HEK293 (cell line): ENCODE measurements at regions not wholly inside any gene's neighbourhood (a gene's known extent, or its start where the extent isn't known, plus 50 kb on each side); places are given as distances from the start of the nearest gene placed in this dataset.

ENCODE experiments used
- CTCF ChIA-PET: fragments of 350-600 bp; formaldehyde crosslinking; extraction: SDS; loops from one replicate; lab custom pipeline; 2021; ENCODE audit warnings: antibody characterized with exemption; lab: Yijun Ruan, JAX
- POLR2A ChIA-PET: fragments of 300-600 bp; formaldehyde crosslinking; extraction: SDS; loops from one replicate; lab custom pipeline; 2020; ENCODE audit warnings: antibody characterized with exemption, inconsistent platforms; lab: Yijun Ruan, JAX
- H3K27ac ChIP-seq: fragments of 200-500 bp; sonication (Bioruptor generic); 2 replicates; pipeline ENCODE4 v1.5.1; 2014; ENCODE audit warnings: low read depth, low read length, control low read depth, inconsistent platforms; ENCODE audit errors: extremely low read depth
- H3K36me3 ChIP-seq, 2 experiments: fragments of 200-500 bp in 1 of 2; sonication (Bioruptor generic) in 1 of 2; 1 replicate in 1 of 2; 2 replicates in 1 of 2; pipeline ENCODE4 v1.5.1; 2014 to 2017; ENCODE audit warnings: inconsistent platforms in 2 of 2, low read length in 2 of 2; ENCODE audit not compliant: control insufficient read depth in 2 of 2, insufficient read depth in 1 of 2
- H3K4me1 ChIP-seq: fragments of 200-500 bp; sonication (Bioruptor generic); 2 replicates; pipeline ENCODE4 v1.5.1; 2014; ENCODE audit warnings: mild to moderate bottlenecking, low read length, inconsistent platforms; ENCODE audit not compliant: control insufficient read depth, insufficient read depth
- H3K4me3 ChIP-seq: 2 replicates; pipeline ENCODE4 v1.5.1; 2011; ENCODE audit warnings: low read depth, mild to moderate bottlenecking, control low read depth, low read length, moderate library complexity
- H3K9me3 ChIP-seq: fragments of 200-500 bp; sonication (Bioruptor generic); 2 replicates; pipeline ENCODE4 v1.5.1; 2014; ENCODE audit warnings: low read depth, low read length, inconsistent platforms; ENCODE audit not compliant: control insufficient read depth, insufficient read depth
- MEIS1 ChIP-seq: sonication (generic); formaldehyde crosslinking; IDR thresholded peaks from 2 replicates; pipeline ENCODE4 v1.8.1; 2022; ENCODE audit warnings: missing genetic modification reagents, mild to moderate bottlenecking, borderline replicate concordance
- MZF1 ChIP-seq: fragments of 450-650 bp; formaldehyde crosslinking; IDR thresholded peaks from 2 replicates; pipeline ENCODE4 v1.5.1; 2017; ENCODE audit warnings: missing biosample characterization, missing genetic modification characterization, borderline replicate concordance
- PATZ1 ChIP-seq: fragments of 450-650 bp; formaldehyde crosslinking; IDR thresholded peaks from 2 replicates; pipeline ENCODE4 v1.5.1; 2016; ENCODE audit warnings: missing biosample characterization, missing genetic modification characterization
- YY1 ChIP-seq: fragments of 450-650 bp; formaldehyde crosslinking; IDR thresholded peaks from 2 replicates; pipeline ENCODE4 v1.5.1; 2018; ENCODE audit warnings: missing biosample characterization, missing genetic modification characterization
- ZBTB48 ChIP-seq: fragments of 450-650 bp; formaldehyde crosslinking; IDR thresholded peaks from 2 replicates; pipeline ENCODE4 v1.5.1; 2016; ENCODE audit warnings: missing biosample characterization, missing genetic modification characterization
- ZIC2 ChIP-seq: fragments of 450-650 bp; formaldehyde crosslinking; IDR thresholded peaks from 2 replicates; pipeline ENCODE4 v1.5.1; 2016; ENCODE audit warnings: missing biosample characterization, missing genetic modification characterization
- ZNF10 ChIP-seq: fragments of 450-650 bp; formaldehyde crosslinking; IDR thresholded peaks from 2 replicates; pipeline ENCODE4 v1.5.1; 2017; ENCODE audit warnings: missing biosample characterization, missing genetic modification characterization
- ZNF138 ChIP-seq: fragments of 450-650 bp; formaldehyde crosslinking; IDR thresholded peaks from 2 replicates; pipeline ENCODE4 v1.5.1; 2016; ENCODE audit warnings: missing biosample characterization, missing genetic modification characterization, borderline replicate concordance
- ZNF16 ChIP-seq: fragments of 450-650 bp; formaldehyde crosslinking; IDR thresholded peaks from 2 replicates; pipeline ENCODE4 v1.5.1; 2016; ENCODE audit warnings: low read depth, missing biosample characterization, missing genetic modification characterization
- ZNF214 ChIP-seq: fragments of 450-650 bp; formaldehyde crosslinking; IDR thresholded peaks from 2 replicates; pipeline ENCODE4 v1.5.1; 2017; ENCODE audit warnings: missing biosample characterization, mild to moderate bottlenecking, missing genetic modification characterization, borderline replicate concordance
- ZNF521 ChIP-seq: fragments of 450-650 bp; formaldehyde crosslinking; IDR thresholded peaks from 2 replicates; pipeline ENCODE4 v1.5.1; 2017; ENCODE audit warnings: missing biosample characterization, mild to moderate bottlenecking, missing genetic modification characterization
- ZNF626 ChIP-seq: fragments of 450-650 bp; sonication (Bioruptor Pico); formaldehyde crosslinking; IDR thresholded peaks from 2 replicates; pipeline ENCODE4 v1.5.1; 2018; ENCODE audit warnings: missing biosample characterization, missing genetic modification characterization, inconsistent platforms
- ZNF747 ChIP-seq: fragments of 450-650 bp; formaldehyde crosslinking; IDR thresholded peaks from 2 replicates; pipeline ENCODE4 v1.5.1; 2016; ENCODE audit warnings: missing biosample characterization, missing genetic modification characterization
- ZNF76 ChIP-seq: fragments of 450-650 bp; formaldehyde crosslinking; IDR thresholded peaks from 2 replicates; pipeline ENCODE4; 2016; ENCODE audit warnings: low read depth, missing biosample characterization, missing genetic modification characterization, borderline replicate concordance
- ZNF837 ChIP-seq: fragments of 450-650 bp; formaldehyde crosslinking; IDR thresholded peaks from 2 replicates; pipeline ENCODE4 v1.5.1; 2016; ENCODE audit warnings: missing biosample characterization, missing genetic modification characterization
- ZXDB ChIP-seq: fragments of 450-650 bp; formaldehyde crosslinking; IDR thresholded peaks from 2 replicates; pipeline ENCODE4 v1.5.1; 2016; ENCODE audit warnings: missing biosample characterization, missing genetic modification characterization
- TF ChIP-seq, protein P1 (sequence below): IDR thresholded peaks from 2 replicates; pipeline ENCODE4 v1.6.1; 2011; ENCODE audit warnings: mild to moderate bottlenecking, low read depth, low read length, borderline replicate concordance
- TF ChIP-seq, protein P2 (sequence below): fragments of 450-650 bp; formaldehyde crosslinking; IDR thresholded peaks from 2 replicates; pipeline ENCODE4 v1.5.1; 2016; ENCODE audit warnings: missing biosample characterization, missing genetic modification characterization
- TF ChIP-seq, protein P3 (sequence below): fragments of 450-650 bp; formaldehyde crosslinking; IDR thresholded peaks from 2 replicates; pipeline ENCODE4 v1.5.1; 2016; ENCODE audit warnings: missing biosample characterization, missing genetic modification characterization
- TF ChIP-seq, protein P4 (sequence below): fragments of 450-650 bp; formaldehyde crosslinking; IDR thresholded peaks from 2 replicates; pipeline ENCODE4 v1.5.1; 2016; ENCODE audit warnings: missing biosample characterization, missing genetic modification characterization
- TF ChIP-seq, protein P5 (sequence below): fragments of 450-650 bp; formaldehyde crosslinking; IDR thresholded peaks from 2 replicates; pipeline ENCODE4 v1.5.1; 2016; ENCODE audit warnings: missing biosample characterization, missing genetic modification characterization

- ChIA-PET POLR2A (no interaction called here), CTCF (interaction anchor here (0.7 kb wide), 1 partner anchor 127 kb away, joined by 4 read pairs; no protein-coding TSS in a partner anchor)
- no peaks in the 10 kb centered on the region for H3K4me1 ChIP-seq
- no peaks in the 10 kb centered on the region for H3K36me3 ChIP-seq
- H3K9me3 ChIP-seq: no peaks in the 10 kb centered on the region
- H3K4me3 ChIP-seq: no peak overlapping the region
- no peak for TF ChIP-seq PATZ1 (tag by site-specific recombination)
- no peak for TF ChIP-seq ZBTB48 (tag by site-specific recombination)
- TF ChIP-seq ZNF16 (tag by site-specific recombination): no peak
- TF ChIP-seq, protein P1, sequence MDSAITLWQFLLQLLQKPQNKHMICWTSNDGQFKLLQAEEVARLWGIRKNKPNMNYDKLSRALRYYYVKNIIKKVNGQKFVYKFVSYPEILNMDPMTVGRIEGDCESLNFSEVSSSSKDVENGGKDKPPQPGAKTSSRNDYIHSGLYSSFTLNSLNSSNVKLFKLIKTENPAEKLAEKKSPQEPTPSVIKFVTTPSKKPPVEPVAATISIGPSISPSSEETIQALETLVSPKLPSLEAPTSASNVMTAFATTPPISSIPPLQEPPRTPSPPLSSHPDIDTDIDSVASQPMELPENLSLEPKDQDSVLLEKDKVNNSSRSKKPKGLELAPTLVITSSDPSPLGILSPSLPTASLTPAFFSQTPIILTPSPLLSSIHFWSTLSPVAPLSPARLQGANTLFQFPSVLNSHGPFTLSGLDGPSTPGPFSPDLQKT: no peak
- TF ChIP-seq, protein P2, sequence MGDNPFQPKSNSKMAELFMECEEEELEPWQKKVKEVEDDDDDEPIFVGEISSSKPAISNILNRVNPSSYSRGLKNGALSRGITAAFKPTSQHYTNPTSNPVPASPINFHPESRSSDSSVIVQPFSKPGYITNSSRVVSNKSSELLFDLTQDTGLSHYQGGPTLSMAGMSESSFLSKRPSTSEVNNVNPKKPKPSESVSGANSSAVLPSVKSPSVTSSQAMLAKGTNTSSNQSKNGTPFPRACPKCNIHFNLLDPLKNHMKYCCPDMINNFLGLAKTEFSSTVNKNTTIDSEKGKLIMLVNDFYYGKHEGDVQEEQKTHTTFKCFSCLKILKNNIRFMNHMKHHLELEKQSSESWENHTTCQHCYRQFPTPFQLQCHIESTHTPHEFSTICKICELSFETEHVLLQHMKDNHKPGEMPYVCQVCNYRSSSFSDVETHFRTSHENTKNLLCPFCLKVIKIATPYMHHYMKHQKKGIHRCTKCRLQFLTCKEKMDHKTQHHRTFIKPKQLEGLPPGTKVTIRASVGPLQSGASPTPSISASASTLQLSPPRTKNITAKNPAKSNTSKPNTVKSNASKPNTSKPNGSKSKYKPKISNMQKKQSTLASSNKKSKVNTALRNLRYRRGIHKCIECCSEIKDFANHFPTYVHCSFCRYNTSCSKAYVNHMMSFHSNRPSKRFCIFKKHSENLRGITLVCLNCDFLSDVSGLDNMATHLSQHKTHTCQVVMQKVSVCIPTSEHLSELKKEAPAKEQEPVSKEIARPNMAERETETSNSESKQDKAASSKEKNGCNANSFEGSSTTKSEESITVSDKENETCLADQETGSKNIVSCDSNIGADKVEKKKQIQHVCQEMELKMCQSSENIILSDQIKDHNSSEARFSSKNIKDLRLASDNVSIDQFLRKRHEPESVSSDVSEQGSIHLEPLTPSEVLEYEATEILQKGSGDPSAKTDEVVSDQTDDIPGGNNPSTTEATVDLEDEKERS: no peak
- no peak for TF ChIP-seq ZNF626 (tag by site-specific recombination)
- H3K27ac ChIP-seq: no peak overlapping the region
Observed at GRCh38 chr7:41578700-41579099, 124.2 kb downstream of the INHBA start.

- no peaks in the 10 kb centered on the region for H3K36me3 ChIP-seq
- H3K27ac ChIP-seq: no peak overlapping the region
- TF ChIP-seq ZNF214 (no peak), MEIS1 (CRISPR knock-in tag) (no peak), ZNF76 (tag by site-specific recombination) (no peak), ZNF521 (tag by site-specific recombination) (no peak)
- ChIA-PET CTCF (no interaction called here), POLR2A (no interaction called here)
- no peaks in the 10 kb centered on the region for H3K9me3 ChIP-seq
- H3K4me1 ChIP-seq: no peaks in the 10 kb centered on the region
- no peak overlapping the region for H3K4me3 ChIP-seq
Observed at GRCh38 chr7:41576166-41576565, 126.7 kb downstream of the INHBA start.

DNA sequence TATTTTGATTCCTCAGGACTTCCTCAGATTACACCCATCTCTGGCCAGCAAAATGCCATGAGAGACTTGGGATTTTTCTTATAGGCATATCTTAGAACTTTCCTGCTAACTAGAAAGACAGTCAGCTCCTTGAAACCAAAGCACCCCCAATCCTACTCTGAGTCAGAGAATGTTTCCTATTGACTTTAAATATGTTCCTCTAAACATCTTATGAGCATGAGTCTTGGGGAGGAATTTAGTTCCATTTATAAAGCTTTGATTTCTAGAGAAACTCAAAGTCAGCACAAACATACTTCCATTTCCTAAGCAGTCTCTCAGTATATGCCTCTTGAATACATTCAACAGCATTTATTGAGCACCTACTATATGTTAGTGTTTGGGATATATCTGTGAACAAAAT is 128.5 kb downstream of the INHBA start:
- no peak overlapping the region for H3K27ac ChIP-seq
- TF ChIP-seq, protein P3, sequence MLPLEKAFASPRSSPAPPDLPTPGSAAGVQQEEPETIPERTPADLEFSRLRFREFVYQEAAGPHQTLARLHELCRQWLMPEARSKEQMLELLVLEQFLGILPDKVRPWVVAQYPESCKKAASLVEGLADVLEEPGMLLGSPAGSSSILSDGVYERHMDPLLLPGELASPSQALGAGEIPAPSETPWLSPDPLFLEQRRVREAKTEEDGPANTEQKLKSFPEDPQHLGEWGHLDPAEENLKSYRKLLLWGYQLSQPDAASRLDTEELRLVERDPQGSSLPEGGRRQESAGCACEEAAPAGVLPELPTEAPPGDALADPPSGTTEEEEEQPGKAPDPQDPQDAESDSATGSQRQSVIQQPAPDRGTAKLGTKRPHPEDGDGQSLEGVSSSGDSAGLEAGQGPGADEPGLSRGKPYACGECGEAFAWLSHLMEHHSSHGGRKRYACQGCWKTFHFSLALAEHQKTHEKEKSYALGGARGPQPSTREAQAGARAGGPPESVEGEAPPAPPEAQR (tag by site-specific recombination): no peak
- TF ChIP-seq, protein P4, sequence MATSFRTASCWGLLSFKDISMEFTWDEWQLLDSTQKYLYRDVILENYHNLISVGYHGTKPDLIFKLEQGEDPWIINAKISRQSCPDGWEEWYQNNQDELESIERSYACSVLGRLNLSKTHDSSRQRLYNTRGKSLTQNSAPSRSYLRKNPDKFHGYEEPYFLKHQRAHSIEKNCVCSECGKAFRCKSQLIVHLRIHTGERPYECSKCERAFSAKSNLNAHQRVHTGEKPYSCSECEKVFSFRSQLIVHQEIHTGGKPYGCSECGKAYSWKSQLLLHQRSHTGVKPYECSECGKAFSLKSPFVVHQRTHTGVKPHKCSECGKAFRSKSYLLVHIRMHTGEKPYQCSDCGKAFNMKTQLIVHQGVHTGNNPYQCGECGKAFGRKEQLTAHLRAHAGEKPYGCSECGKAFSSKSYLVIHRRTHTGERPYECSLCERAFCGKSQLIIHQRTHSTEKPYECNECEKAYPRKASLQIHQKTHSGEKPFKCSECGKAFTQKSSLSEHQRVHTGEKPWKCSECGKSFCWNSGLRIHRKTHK (tag by site-specific recombination): no peak
- TF ChIP-seq, protein P5, sequence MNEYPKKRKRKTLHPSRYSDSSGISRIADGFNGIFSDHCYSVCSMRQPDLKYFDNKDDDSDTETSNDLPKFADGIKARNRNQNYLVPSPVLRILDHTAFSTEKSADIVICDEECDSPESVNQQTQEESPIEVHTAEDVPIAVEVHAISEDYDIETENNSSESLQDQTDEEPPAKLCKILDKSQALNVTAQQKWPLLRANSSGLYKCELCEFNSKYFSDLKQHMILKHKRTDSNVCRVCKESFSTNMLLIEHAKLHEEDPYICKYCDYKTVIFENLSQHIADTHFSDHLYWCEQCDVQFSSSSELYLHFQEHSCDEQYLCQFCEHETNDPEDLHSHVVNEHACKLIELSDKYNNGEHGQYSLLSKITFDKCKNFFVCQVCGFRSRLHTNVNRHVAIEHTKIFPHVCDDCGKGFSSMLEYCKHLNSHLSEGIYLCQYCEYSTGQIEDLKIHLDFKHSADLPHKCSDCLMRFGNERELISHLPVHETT: no peak
- TF ChIP-seq YY1 (tag by site-specific recombination): no peak
- no peak for TF ChIP-seq ZIC2 (tag by site-specific recombination)
- no peak for TF ChIP-seq ZNF747 (tag by site-specific recombination)
- TF ChIP-seq ZNF837: no peak
- TF ChIP-seq ZXDB (tag by site-specific recombination): no peak
- no peak for TF ChIP-seq ZNF138 (tag by site-specific recombination)
- TF ChIP-seq MZF1 (tag by site-specific recombination): no peak
- TF ChIP-seq ZNF10 (tag by site-specific recombination): no peak

More for the DNA sequence above, 128.5 kb downstream of the INHBA start:
- no peaks in the 10 kb centered on the region for H3K9me3 ChIP-seq
- no peak overlapping the region for H3K4me3 ChIP-seq
- CTCF ChIA-PET: interaction anchor here (1.0 kb wide), 2 partner anchors 24 to 26 kb away, joined by 3 read pairs; no protein-coding TSS in a partner anchor
- POLR2A ChIA-PET: no interaction called here
- no peaks in the 10 kb centered on the region for H3K4me1 ChIP-seq
- no peaks in the 10 kb centered on the region for H3K36me3 ChIP-seq
